ENCODE measurements at regions not wholly inside any gene's neighbourhood (a gene's known extent, or its start where the extent isn't known, plus 50 kb on each side); places are given as distances from the start of the nearest gene placed in this dataset.

DNA sequence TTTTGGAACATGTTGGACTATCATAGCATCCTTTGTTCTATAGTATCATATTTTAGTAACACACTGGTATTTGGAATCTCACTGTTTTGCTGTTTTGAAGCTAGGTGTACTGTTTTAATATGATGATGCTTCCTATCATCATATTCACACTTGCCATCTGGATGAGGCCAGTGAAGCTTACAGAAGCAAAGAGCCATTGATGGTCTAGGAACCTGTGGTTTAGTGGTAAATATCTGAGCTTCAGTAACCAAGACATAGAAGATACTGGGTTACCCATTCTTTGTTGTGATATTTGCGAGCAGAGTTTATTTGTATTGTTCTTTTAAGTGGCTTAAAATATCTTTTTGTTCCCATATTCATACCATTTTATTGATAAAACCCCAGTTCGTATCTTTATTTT lies 304.1 kb downstream of the SATB1 start:
- TF ChIP-seq POLR2A (IDR thresholded peaks at IDR 0.05) (no peak), CTCF (IDR thresholded peaks at IDR 0.05 in 4 of 5, conservative IDR thresholded peaks at IDR 0.05 in 1 of 5) (no peak)
